GM12878 (cell line): ENCODE measurements at regions not wholly inside any gene's neighbourhood (a gene's known extent, or its start where the extent isn't known, plus 50 kb on each side); places are given as distances from the start of the nearest gene placed in this dataset.

Experiments used
- GABPA ChIP-seq: IDR thresholded peaks from 2 replicates; pipeline ENCODE4 v1.6.1; 2014; ENCODE audit warnings: antibody characterized with exemption, low read depth, mild to moderate bottlenecking, inconsistent platforms
- SUZ12 ChIP-seq: fragments of 200-600 bp; sonication (generic); IDR thresholded peaks from one replicate; pipeline ENCODE4 v1.6.1; 2018; ENCODE audit warnings: antibody characterized with exemption, mild to moderate bottlenecking; ENCODE audit not compliant: unreplicated experiment
- TBL1XR1 ChIP-seq: IDR thresholded peaks from 2 replicates; pipeline ENCODE4 v1.6.1; 2012; ENCODE audit warnings: low read depth, low read length, improper control_type of control experiment
- ZNF274 ChIP-seq: IDR thresholded peaks from one replicate; pipeline ENCODE4 v1.8.0; 2011; ENCODE audit not compliant: insufficient read length, insufficient read depth
- TF ChIP-seq, protein P1 (sequence below), 3 experiments: IDR thresholded peaks in 2 of 3; conservative IDR thresholded peaks in 1 of 3; 2 replicates each; pipeline ENCODE4 v1.5.1; 2011; ENCODE audit warnings: low read depth in 3 of 3, low read length in 3 of 3, mild to moderate bottlenecking in 3 of 3, control low read depth in 2 of 3, moderate library complexity in 2 of 3, inconsistent platforms in 1 of 3, mixed read lengths in 1 of 3; ENCODE audit not compliant: control insufficient read depth in 2 of 3, insufficient read depth in 1 of 3; ENCODE audit errors: extremely low read depth in 1 of 3

DNA sequence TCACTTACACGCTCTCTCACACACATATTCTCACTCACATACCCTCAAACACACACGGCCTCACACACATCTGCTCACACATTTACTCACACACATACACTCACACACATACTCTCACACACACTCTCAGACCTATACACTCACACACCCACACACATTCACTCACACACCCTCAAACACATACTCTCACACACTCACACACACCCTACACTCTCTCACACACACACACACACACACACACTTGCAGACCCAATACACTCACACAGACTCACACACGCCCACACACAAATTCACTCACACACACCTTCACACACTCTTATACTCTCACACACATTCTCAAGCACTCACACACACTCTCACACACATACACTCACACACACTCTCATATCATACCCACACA, 155.5 kb upstream of the BACE2 start:
- TF ChIP-seq, protein P1, sequence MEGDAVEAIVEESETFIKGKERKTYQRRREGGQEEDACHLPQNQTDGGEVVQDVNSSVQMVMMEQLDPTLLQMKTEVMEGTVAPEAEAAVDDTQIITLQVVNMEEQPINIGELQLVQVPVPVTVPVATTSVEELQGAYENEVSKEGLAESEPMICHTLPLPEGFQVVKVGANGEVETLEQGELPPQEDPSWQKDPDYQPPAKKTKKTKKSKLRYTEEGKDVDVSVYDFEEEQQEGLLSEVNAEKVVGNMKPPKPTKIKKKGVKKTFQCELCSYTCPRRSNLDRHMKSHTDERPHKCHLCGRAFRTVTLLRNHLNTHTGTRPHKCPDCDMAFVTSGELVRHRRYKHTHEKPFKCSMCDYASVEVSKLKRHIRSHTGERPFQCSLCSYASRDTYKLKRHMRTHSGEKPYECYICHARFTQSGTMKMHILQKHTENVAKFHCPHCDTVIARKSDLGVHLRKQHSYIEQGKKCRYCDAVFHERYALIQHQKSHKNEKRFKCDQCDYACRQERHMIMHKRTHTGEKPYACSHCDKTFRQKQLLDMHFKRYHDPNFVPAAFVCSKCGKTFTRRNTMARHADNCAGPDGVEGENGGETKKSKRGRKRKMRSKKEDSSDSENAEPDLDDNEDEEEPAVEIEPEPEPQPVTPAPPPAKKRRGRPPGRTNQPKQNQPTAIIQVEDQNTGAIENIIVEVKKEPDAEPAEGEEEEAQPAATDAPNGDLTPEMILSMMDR (IDR thresholded peaks at IDR 0.05 in 2 of 3, conservative IDR thresholded peaks at IDR 0.05 in 1 of 3; ENCODE audit: control insufficient read depth in 2 of 3, extremely low read depth in 1 of 3, insufficient read depth in 1 of 3, low read depth in 3 of 3, low read length in 3 of 3) = no peak
- TF ChIP-seq GABPA (no peak), SUZ12 (no peak), TBL1XR1 (no peak), ZNF274 (no peak)
